AG04449 (cell line): ENCODE measurements at regions not wholly inside any gene's neighbourhood (a gene's known extent, or its start where the extent isn't known, plus 50 kb on each side); places are given as distances from the start of the nearest gene placed in this dataset.

Experiments used
- CTCF ChIA-PET: fragments of 350-600 bp; formaldehyde crosslinking; extraction: SDS; loops from one replicate; lab custom pipeline; 2021; ENCODE audit warnings: antibody characterized with exemption; lab: Yijun Ruan, JAX
- POLR2A ChIA-PET: fragments of 400-600, 350-600 bp; formaldehyde crosslinking; extraction: SDS; loops from one replicate; lab custom pipeline; 2020; ENCODE audit warnings: antibody characterized with exemption, inconsistent platforms; lab: Yijun Ruan, JAX
- DNase-seq: peaks from one replicate; pipeline ENCODE4 v3.0.0-alpha.2; 2010; ENCODE audit warnings: low read depth, low spot score
- H3K4me3 ChIP-seq: 2 replicates; pipeline ENCODE4 v1.5.1; 2011; ENCODE audit warnings: low read depth, mild to moderate bottlenecking, control low read depth, low read length
- TF ChIP-seq, protein P1 (sequence below): IDR thresholded peaks from one replicate; pipeline ENCODE4 v1.5.1; 2011; ENCODE audit warnings: mild to moderate bottlenecking, moderate library complexity, low read length, control low read depth, inconsistent platforms; ENCODE audit not compliant: insufficient read depth; ENCODE audit errors: missing control alignments

DNA sequence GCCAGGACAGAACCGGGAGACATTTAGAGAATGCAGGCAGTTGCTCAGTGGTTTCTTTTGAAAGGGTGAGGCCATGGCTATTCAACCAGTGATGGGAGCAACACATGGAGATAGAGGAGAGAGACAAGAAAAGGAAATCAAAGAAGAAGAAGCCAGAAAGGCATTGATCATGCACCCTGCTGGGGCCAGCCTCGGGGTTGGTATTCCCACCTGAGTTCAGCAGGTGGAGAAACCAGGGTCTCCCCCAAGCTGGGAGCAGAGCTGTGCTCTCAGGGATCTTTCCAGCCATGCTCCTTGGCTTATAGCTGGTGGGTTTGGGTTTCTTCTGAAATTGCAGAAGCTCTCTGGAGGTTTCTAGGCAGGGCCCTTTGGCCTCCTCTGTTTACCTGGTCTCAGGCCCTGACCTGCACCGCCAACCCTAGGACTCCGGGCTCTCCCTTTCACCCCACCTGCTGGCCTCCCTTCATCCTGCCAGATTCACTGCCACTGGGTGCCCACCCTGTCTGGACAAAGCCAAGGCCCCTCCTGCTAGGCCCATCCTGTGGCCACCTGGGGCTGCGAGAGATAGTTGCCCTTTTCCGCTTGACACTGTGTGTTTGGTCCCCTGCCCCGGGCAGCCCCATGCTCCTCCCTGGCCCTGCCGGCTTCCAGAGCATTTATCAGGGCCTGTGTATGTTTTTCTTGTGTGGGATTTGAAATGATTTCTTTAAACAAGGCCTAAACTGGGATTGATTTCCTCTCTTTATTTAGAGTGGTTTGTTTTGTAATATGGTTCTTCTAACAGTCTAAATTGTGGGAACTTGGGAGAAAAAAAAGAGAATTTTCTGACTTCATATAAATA is 126.7 kb downstream of the DDX1 start:
- CTCF ChIA-PET = no interaction called here
- POLR2A ChIA-PET = no interaction called here

DNA sequence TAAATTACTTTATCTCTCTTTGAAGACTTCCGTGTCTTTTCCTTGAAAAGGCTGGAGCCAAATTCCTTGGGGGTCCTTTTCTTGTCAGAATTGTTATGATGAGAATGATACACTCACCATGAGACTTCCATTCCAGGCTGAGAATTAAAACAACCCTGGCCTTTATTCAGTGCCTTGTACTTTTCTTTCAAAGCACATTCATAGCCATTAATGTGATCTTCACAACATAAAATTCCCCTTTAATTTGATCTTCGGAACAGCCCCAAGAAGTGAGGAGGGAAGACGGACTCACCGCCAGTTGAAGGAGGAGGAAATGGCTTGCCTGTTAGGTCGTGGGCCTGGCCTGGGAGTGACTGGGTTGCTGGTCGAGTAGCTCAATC is 127.3 kb downstream of the DDX1 start:
- DNase-seq = no peak
- POLR2A ChIA-PET = no interaction called here
- CTCF ChIA-PET = no interaction called here
- TF ChIP-seq, protein P1, sequence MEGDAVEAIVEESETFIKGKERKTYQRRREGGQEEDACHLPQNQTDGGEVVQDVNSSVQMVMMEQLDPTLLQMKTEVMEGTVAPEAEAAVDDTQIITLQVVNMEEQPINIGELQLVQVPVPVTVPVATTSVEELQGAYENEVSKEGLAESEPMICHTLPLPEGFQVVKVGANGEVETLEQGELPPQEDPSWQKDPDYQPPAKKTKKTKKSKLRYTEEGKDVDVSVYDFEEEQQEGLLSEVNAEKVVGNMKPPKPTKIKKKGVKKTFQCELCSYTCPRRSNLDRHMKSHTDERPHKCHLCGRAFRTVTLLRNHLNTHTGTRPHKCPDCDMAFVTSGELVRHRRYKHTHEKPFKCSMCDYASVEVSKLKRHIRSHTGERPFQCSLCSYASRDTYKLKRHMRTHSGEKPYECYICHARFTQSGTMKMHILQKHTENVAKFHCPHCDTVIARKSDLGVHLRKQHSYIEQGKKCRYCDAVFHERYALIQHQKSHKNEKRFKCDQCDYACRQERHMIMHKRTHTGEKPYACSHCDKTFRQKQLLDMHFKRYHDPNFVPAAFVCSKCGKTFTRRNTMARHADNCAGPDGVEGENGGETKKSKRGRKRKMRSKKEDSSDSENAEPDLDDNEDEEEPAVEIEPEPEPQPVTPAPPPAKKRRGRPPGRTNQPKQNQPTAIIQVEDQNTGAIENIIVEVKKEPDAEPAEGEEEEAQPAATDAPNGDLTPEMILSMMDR = no peak
- H3K4me3 ChIP-seq = no peak overlapping the region

More for the DNA sequence above, 126.7 kb downstream of the DDX1 start:
- TF ChIP-seq, protein P1 = no peak
- DNase-seq = no peak
- H3K4me3 ChIP-seq = no peak overlapping the region

DNA sequence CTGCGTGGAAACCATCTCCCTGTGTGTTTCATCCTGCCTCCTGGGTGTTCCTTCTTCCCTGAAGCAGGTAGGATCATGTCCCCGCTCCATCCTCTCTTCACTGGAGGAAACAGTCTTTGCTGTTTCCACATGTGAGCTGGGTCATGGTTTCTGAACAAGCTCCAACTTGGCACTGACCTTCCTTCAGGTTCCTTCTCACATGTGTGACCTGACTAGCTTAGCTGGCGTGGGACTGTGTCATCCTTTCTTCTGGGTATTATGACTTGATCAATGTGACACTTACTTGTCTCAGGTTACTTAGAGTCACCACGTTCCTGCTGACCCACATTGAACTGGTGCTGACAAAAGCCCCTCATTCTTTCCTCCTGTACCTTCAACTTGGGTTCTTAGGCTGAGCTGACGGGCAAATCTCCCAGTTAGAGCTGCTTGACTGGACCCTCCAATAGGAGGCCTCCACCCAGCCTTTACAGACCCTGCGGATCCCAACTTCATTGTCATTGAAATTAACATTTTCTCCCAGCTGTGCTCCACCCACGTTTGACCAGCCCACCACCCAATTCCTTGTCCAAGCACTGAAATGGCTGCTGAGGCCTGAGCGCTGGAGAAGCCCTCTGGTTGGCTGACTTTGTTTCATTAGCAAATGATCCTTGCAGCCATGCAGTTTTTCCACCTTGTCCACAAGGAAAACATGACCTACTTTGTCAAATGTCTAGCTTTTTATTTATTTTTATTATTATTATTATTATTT is 128.1 kb downstream of the DDX1 start:
- no peak overlapping the region for H3K4me3 ChIP-seq
- ChIA-PET POLR2A (no interaction called here), CTCF (no interaction called here)
- TF ChIP-seq, protein P1 = no peak
- no peak for DNase-seq

DNA sequence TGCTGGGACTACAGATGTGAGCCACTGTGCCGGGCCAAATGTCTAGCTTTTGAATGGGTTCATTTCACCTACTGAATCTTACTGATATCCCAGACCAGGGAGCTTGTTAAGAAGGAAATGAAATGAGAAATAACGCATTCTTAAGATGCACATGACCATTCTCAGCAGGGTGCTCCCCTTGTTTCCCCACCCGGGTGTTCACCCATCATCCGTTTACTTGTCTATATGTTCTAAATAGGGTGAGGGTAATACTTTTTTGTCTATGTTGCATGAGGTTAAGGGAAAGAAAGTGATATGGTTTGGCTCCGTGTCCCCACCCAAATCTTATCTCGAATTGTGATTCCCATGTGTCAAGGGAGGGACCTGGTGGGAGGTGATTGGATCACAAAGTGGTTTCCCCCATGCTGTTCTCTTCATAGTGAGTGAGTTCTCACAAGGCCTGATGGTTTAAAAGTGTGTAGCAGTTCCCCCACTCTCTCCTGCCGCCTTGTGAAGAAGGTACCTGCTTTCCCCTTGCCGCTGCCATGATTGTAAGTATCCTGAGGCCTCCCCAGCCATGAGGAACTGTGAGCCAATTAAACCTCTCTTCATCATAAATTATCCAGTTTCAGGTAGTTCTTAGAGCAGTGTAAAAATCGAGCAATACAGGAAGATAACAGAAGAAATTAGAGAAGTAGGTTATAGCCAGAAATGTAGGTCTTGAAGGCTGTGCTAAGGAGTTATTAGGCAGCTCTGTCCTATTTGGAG is 129.1 kb downstream of the DDX1 start:
- DNase-seq = no peak
- POLR2A ChIA-PET = no interaction called here
- CTCF ChIA-PET = no interaction called here
- TF ChIP-seq, protein P1 = no peak
- no peak overlapping the region for H3K4me3 ChIP-seq

GRCh38 chr2:15721411-15722067 is 129.9 kb downstream of the DDX1 start:
- CTCF ChIA-PET = no interaction called here
- TF ChIP-seq, protein P1 = no peak
- no peak overlapping the region for H3K4me3 ChIP-seq
- POLR2A ChIA-PET = no interaction called here
- DNase-seq = no peak

- ChIA-PET POLR2A (no interaction called here), CTCF (no interaction called here)
- H3K4me3 ChIP-seq = no peak overlapping the region
- no peak for DNase-seq
- TF ChIP-seq, protein P1 = no peak
These were observed 131.3 kb downstream of the DDX1 start for GRCh38 chr2:15722980-15723379.
